Activated CD8-positive, alpha-beta memory T cell treated with anti-CD3 and anti-CD28 coated beads, Interleukin-2, amount 50 U/mL, for 48 hours (primary cell): ENCODE measurements at regions not wholly inside any gene's neighbourhood (a gene's known extent, or its start where the extent isn't known, plus 50 kb on each side); places are given as distances from the start of the nearest gene placed in this dataset.

Source experiments
- DNase-seq: peaks from one replicate; pipeline ENCODE4 v3.0.0-alpha.2; 2020

GRCh38 chr12:116404913-116405611 lies 127.6 kb upstream of the MED13L start:
- DNase-seq: no peak

- no peak for DNase-seq
These were observed 129.0 kb upstream of the MED13L start for GRCh38 chr12:116406529-116406928.

- no peak for DNase-seq
These were observed 131.2 kb upstream of the MED13L start for GRCh38 chr12:116408489-116409250.

GRCh38 chr12:116411977-116412376 lies 134.5 kb upstream of the MED13L start:
- no peak for DNase-seq

DNA sequence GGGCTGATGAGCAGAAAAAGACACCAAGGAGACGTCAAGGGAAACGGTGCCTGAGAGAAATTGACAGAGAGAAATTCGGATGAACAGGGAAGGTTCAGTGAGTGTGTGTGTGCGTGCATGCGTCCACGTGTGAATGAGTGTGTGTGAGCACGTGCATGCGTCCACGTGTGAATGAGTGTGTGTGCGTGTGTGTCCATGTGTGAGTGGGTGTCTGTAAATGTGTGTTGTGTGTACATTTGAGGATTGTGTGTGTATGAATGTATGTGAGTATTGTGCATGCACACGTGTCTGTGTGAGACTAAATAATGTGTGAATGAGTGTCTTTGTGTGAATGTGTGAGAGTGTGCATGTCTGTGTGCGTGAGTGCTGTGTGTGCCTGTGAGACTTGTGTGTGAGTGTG lies 137.4 kb upstream of the MED13L start:
- DNase-seq: no peak

DNA sequence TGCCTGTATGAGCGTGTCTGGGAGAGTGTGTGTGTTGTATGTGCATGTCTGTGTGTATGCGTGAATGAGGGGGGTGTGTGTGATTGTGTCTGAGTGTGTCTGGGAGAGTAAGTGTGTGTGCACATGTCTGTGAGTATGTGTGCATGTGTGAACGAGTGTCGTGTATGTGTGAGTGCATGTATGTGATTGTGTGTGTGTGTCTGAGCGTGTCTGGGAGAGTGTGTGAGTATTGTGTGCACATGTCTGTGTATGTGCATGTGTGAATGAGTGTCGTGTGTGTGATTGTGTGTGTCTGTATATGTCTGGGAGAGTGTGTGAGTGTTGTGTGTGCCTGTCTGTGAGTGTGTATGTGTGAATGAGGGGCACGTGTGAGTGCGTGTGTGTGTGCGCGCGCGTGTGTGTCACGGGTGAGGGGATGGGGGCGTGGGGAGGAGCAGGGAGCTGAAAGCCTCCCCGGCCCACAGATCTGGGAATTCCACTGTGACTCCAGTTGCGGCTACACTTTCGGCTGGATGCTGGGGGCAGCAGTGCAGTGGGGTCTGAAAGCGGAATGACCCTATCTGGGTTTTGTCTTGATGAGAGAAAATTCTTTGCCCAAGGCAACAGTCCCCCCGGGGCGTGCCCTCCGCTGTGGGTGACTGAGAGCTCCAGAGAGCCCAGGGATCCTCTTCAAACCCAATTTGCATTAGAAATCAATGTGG lies 138.1 kb upstream of the MED13L start:
- DNase-seq: no peak

DNA sequence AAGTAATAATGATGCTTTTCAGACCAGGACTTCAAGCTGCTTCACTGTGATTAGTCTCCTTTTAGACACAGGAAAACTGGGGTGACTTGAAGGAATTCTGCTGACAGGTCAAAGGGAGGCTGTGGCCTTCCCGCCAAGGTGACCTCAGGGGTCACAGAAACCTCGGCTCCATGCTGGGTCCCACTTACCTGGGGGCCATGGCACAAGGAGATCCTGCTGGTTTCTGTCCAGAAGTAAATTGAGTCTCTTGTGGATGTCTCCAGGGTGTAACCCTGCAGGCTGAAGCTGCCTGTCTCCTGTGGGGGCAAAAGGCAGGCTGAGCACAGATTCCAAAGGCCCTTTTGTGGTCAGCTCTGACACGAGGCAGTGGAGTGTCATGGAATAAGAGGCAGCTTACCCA lies 138.7 kb upstream of the MED13L start:
- DNase-seq: no peak

GRCh38 chr12:116418551-116418950 lies 140.6 kb upstream of the MAP1LC3B2 start:
- DNase-seq: no peak

DNA sequence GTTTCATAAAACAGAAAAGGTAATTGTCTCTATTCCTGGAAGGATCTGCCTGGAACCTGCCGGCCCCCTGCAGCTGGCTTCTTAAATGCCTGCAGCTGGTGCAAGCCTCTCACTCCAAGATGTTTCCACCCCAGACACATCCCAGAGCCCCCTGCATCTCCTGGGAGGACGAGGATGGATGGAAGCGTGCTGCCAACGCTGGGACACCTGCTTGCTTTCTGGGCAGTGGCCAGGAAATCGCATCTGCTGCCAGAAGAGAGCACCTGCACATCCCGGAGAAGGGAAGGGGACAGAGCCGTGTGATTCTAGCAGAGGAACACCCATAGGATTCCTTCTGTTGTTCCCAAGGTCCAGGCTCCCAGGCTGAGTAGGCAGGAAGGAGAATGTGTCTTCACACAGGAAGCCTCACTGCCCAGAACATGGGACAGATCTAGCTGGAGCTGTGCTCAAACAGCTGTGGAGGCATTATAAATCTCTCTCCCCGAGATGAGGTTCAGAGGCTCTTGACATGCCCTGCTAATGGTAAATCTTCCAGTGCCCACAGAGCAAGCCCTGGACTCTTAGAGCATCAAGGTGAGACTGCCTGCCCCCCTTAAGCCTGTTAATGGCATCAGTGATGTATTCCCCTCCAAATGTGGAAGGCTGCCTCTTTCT lies 138.8 kb upstream of the MAP1LC3B2 start:
- DNase-seq: no peak

GRCh38 chr12:116421785-116422538 lies 137.2 kb upstream of the MAP1LC3B2 start:
- DNase-seq: no peak

GRCh38 chr12:116423094-116423493 lies 136.1 kb upstream of the MAP1LC3B2 start:
- DNase-seq: no peak

GRCh38 chr12:116425256-116426193 lies 133.7 kb upstream of the MAP1LC3B2 start:
- DNase-seq: no peak

DNA sequence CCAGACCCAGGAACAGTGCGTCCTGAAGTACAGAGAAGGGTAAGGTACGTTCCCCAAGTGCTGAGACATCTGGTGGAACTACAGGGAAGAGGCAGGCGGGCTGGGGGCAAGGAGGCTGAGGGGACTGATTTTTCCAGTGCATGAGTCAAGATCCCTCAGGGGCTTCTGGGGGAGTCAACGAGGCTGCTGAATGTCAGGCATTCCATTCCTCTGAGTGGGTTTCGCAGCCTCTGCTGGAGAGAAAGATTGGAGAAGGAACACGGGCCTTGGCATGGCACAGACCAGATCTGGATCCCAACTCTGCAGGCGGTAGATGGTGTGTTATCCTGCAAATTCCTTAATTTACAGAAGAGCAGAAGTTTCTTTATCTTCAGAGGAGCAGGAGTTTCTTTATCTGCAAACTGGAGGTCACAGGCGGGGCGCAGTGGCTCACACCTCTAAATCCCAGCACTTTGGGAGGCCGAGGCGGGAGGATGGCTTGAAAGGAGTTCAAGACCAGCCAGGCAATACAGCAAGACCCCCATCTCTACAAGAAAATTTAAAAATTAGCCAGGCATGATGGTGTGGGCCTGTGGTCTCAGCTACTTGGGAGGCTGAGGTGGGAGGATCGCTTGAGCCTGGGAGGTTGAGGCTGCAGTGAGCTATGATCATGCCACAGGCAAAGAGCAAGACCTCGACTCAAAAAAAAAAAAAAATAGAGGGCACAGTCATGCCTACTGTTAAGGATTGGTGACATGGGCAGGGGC lies 132.6 kb upstream of the MAP1LC3B2 start:
- DNase-seq: no peak

DNA sequence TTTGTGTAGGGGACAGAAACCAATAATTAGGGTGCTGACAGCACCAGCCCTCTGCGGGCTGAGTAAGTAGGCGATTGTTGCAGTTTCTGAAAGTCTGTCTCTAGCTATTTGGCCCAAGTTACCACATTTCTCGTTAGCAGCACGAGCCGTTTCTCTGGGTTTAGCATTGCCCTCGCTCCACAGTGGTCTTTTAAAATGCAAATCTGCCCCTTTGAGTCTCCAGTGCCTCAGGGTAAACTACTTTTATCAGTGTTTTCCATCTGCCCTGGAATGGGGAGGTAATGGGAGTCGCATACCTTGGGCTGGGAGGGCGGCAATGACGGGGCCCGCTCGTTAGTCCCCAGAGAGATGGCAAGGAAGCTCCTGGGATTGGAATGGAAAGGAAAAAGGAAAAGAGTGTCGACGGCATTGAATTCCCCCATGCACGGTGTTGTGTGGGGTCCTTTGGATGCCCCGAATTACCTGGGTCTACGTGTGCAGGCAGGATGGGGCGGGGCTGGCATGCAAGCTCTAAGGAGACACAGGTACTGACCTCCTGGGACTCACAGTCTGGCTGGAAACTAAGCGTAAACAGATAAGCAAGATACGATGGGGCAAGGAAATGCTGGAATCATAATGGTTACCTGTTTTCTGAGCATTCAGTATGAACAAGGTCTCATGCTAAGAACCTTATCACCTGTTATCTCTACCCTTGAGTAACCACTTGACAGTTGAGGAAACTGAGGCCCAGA lies 131.8 kb upstream of the MAP1LC3B2 start:
- DNase-seq: no peak

GRCh38 chr12:116429826-116430360 lies 129.3 kb upstream of the MAP1LC3B2 start:
- DNase-seq: no peak

- DNase-seq: no peak
These were observed 128.1 kb upstream of the MAP1LC3B2 start for GRCh38 chr12:116430911-116431565.

DNA sequence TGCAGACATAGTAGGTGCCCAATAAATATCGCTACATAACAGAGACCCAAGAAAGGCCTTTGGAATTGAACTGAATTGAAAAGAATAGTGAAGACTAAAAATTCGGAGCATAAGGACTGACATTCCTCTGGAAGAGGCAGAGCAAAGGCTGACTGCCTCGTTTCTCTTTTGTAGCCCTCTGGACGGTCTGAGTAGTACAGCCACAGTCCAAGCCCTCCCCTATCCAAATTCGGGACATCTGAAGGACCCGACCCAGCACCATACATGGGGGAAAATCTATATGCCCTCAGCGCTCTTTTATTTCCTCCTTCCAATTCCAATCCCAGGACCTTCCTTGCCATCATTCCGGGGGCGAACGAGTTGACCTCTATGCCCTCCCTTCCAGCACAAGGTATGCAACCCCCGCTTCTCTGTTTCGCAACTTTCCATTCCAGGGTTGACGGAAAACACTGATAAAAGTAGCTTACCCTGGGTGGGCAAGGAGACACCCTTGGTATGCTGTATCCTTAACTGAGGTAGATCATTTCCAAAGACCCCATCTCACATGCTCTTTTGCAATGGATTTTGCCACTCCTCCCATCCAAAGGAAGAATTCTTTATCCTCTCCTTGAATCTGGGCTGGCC lies 127.4 kb upstream of the MAP1LC3B2 start:
- no peak for DNase-seq

- no peak for DNase-seq
These were observed 126.8 kb upstream of the MAP1LC3B2 start for GRCh38 chr12:116432314-116432750.

DNA sequence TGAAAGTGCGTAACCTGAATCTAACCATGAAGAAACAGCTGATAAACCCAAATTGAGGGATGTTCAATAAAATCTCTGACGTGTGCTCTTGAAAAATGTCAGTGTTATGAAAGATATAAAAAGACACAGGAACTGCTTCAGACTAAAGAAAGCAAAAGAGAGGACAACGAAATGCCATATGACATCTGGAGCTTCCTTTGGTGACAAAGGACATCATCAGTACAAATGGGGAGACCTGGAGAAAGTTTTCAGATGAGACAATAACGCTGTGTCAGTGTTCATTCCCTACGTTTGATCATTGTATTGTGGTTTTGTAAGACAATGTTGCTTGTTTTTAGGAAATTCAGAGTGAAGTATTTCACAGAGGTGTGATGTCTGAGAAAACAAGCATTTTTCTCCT lies 125.9 kb upstream of the MAP1LC3B2 start:
- no peak for DNase-seq
